Neural cell (in vitro differentiated cells): ENCODE measurements at regions not wholly inside any gene's neighbourhood (a gene's known extent, or its start where the extent isn't known, plus 50 kb on each side); places are given as distances from the start of the nearest gene placed in this dataset.

ENCODE experiments used
- H2AFZ ChIP-seq: fragments of 200-600, 300-800 bp; sonication (generic), shearing (Covaris generic); 2 replicates; pipeline ENCODE4 v1.6.0; 2014; ENCODE audit warnings: low read depth, mild to moderate bottlenecking, antibody characterized with exemption, low read length, moderate library complexity
- H3F3A ChIP-seq: fragments of 200-600 bp; shearing (Covaris generic); 2 replicates; pipeline ENCODE4 v1.6.1; 2016; ENCODE audit warnings: mild to moderate bottlenecking, moderate library complexity, mixed read lengths, antibody characterized with exemption, low read length; ENCODE audit not compliant: insufficient read depth, poor library complexity, severe bottlenecking
- H3K27ac ChIP-seq: fragments of 200-600, 300-800 bp; sonication (generic), shearing (Covaris generic); 2 replicates; pipeline ENCODE4 v1.5.1; 2014; ENCODE audit warnings: mild to moderate bottlenecking, low read length, moderate library complexity
- H3K27me3 ChIP-seq: fragments of 300-800, 200-600 bp; sonication (generic), shearing (Covaris generic); 2 replicates; pipeline ENCODE4 v1.6.0; 2014; ENCODE audit warnings: mild to moderate bottlenecking, low read depth, low read length, moderate library complexity; ENCODE audit not compliant: insufficient read depth
- H3K36me3 ChIP-seq: fragments of 300-800, 200-600 bp; sonication (generic), shearing (Covaris generic); 2 replicates; pipeline ENCODE4 v1.5.1; 2014; ENCODE audit warnings: mild to moderate bottlenecking, antibody characterized with exemption, low read length, moderate library complexity; ENCODE audit not compliant: insufficient read depth
- H3K4me2 ChIP-seq: fragments of 300-800, 200-600 bp; sonication (generic), shearing (Covaris generic); 2 replicates; pipeline ENCODE4 v1.6.0; 2014; ENCODE audit warnings: mild to moderate bottlenecking, low read length
- H3K4me3 ChIP-seq: fragments of 300-800, 200-600 bp; sonication (generic), shearing (Covaris generic); 2 replicates; pipeline ENCODE4 v1.5.1; 2014; ENCODE audit warnings: mild to moderate bottlenecking, low read length, moderate library complexity
- H3K79me2 ChIP-seq: fragments of 200-600 bp; shearing (Covaris generic); replicated peaks from 2 replicates; pipeline ENCODE4 v1.6.0; 2014; ENCODE audit warnings: mild to moderate bottlenecking, low read length, moderate library complexity; ENCODE audit not compliant: insufficient read depth
- H3K9ac ChIP-seq: fragments of 300-800, 200-600 bp; sonication (generic), shearing (Covaris generic); 2 replicates; pipeline ENCODE4 v1.6.1; 2016; ENCODE audit warnings: mild to moderate bottlenecking, low read length, mixed read lengths
- H3K9me2 ChIP-seq: fragments of 200-600 bp; shearing (Covaris generic); 2 replicates; pipeline ENCODE4 v1.6.1; 2016; ENCODE audit warnings: mild to moderate bottlenecking, low read length, mixed read lengths; ENCODE audit not compliant: insufficient read depth
- H3K9me3 ChIP-seq: fragments of 200-600, 300-800 bp; sonication (generic), shearing (Covaris generic); 2 replicates; pipeline ENCODE4 v1.6.1; 2016; ENCODE audit warnings: mild to moderate bottlenecking, mixed run types, low read length, moderate library complexity, mixed read lengths
- H4K20me1 ChIP-seq: fragments of 200-600 bp; shearing (Covaris generic); 2 replicates; pipeline ENCODE4 v1.6.1; 2016; ENCODE audit warnings: mild to moderate bottlenecking, mixed run types; ENCODE audit not compliant: insufficient read depth
- CTCF ChIP-seq: fragments of 450-650 bp; IDR thresholded peaks from 2 replicates; pipeline ENCODE4 v1.5.1; 2014; ENCODE audit warnings: antibody characterized with exemption, mild to moderate bottlenecking, moderate library complexity; ENCODE audit not compliant: poor library complexity, severe bottlenecking
- EP300 ChIP-seq: fragments of 450-650 bp; conservative IDR thresholded peaks from 2 replicates; pipeline ENCODE4 v1.6.1; 2014; ENCODE audit warnings: antibody characterized with exemption, mild to moderate bottlenecking, moderate library complexity; ENCODE audit not compliant: poor library complexity, severe bottlenecking
- EZH2 ChIP-seq: fragments of 200-600, 300-800 bp; shearing (Covaris generic), sonication (generic); IDR thresholded peaks from 2 replicates; pipeline ENCODE4 v1.6.1; 2014; ENCODE audit warnings: antibody characterized with exemption, low read length, borderline replicate concordance, mild to moderate bottlenecking; ENCODE audit not compliant: insufficient read depth, poor library complexity, severe bottlenecking
- MXI1 ChIP-seq: fragments of 450-650 bp; conservative IDR thresholded peaks from 2 replicates; pipeline ENCODE4 v1.6.1; 2014; ENCODE audit warnings: antibody characterized with exemption, mild to moderate bottlenecking; ENCODE audit not compliant: poor library complexity, severe bottlenecking
- POLR2AphosphoS5 ChIP-seq: IDR thresholded peaks from 2 replicates; pipeline ENCODE4 v1.6.1; 2012
- RAD21 ChIP-seq: fragments of 450-650 bp; conservative IDR thresholded peaks from 2 replicates; pipeline ENCODE4 v1.6.1; 2014; ENCODE audit warnings: antibody characterized with exemption, mild to moderate bottlenecking, moderate library complexity
- REST ChIP-seq: IDR thresholded peaks from 2 replicates; pipeline ENCODE4 v1.6.1; 2012; ENCODE audit warnings: borderline replicate concordance
- SMC3 ChIP-seq: fragments of 450-650 bp; conservative IDR thresholded peaks from 2 replicates; pipeline ENCODE4 v1.6.1; 2014; ENCODE audit warnings: antibody characterized with exemption, mild to moderate bottlenecking, moderate library complexity; ENCODE audit not compliant: poor library complexity
- TAF1 ChIP-seq: IDR thresholded peaks from 2 replicates; pipeline ENCODE4 v1.6.1; 2012; ENCODE audit warnings: low read depth

- H3K79me2 ChIP-seq, result no peaks in the 10 kb centered on the region
- no peaks in the 10 kb centered on the region for H3F3A ChIP-seq
- H2AFZ ChIP-seq, result no peak overlapping the region
- H3K9ac ChIP-seq, result no peak overlapping the region
- no peaks in the 10 kb centered on the region for H3K27me3 ChIP-seq
- H3K36me3 ChIP-seq, result no peaks in the 10 kb centered on the region
- no peaks in the 10 kb centered on the region for H4K20me1 ChIP-seq
- TF ChIP-seq TAF1, result no peak
- no peak for TF ChIP-seq RAD21
- no peak for TF ChIP-seq CTCF
- TF ChIP-seq EP300, result no peak
- TF ChIP-seq POLR2AphosphoS5, result no peak
- no peak for TF ChIP-seq EZH2
- TF ChIP-seq MXI1, result no peak
- TF ChIP-seq SMC3, result no peak
- TF ChIP-seq REST, result no peak
- H3K9me2 ChIP-seq, result no peaks in the 10 kb centered on the region
- no peak overlapping the region for H3K4me2 ChIP-seq
- no peak overlapping the region for H3K4me3 ChIP-seq
- H3K9me3 ChIP-seq, result no peaks in the 10 kb centered on the region
- H3K27ac ChIP-seq, result no peak overlapping the region
Measured at GRCh38 chr3:72323773-72324172, 524.5 kb downstream of the SHQ1 start.

GRCh38 chr3:72322264-72322976 is 525.8 kb downstream of the SHQ1 start:
- H3K4me2 ChIP-seq, result no peak overlapping the region
- no peaks in the 10 kb centered on the region for H4K20me1 ChIP-seq
- H3F3A ChIP-seq, result no peaks in the 10 kb centered on the region
- H3K9me3 ChIP-seq, result no peaks in the 10 kb centered on the region
- H3K36me3 ChIP-seq, result no peaks in the 10 kb centered on the region
- no peak overlapping the region for H3K9ac ChIP-seq
- H3K4me3 ChIP-seq, result no peak overlapping the region
- no peak overlapping the region for H2AFZ ChIP-seq
- TF ChIP-seq MXI1 (no peak), EP300 (no peak), RAD21 (no peak), SMC3 (no peak), CTCF (no peak)
- H3K79me2 ChIP-seq, result no peaks in the 10 kb centered on the region
- no peaks in the 10 kb centered on the region for H3K27me3 ChIP-seq
- no peak overlapping the region for H3K27ac ChIP-seq
- H3K9me2 ChIP-seq, result no peaks in the 10 kb centered on the region
